GM18907 (cell line): ENCODE measurements at regions not wholly inside any gene's neighbourhood (a gene's known extent, or its start where the extent isn't known, plus 50 kb on each side); places are given as distances from the start of the nearest gene placed in this dataset.

Experiments
- ATAC-seq: cut with Tn5 transposase; IDR thresholded peaks from one replicate; pipeline ENCODE4 v1.9.1; 2021; ENCODE audit warnings: mild to moderate bottlenecking, moderate library complexity; ENCODE audit not compliant: unreplicated experiment

DNA sequence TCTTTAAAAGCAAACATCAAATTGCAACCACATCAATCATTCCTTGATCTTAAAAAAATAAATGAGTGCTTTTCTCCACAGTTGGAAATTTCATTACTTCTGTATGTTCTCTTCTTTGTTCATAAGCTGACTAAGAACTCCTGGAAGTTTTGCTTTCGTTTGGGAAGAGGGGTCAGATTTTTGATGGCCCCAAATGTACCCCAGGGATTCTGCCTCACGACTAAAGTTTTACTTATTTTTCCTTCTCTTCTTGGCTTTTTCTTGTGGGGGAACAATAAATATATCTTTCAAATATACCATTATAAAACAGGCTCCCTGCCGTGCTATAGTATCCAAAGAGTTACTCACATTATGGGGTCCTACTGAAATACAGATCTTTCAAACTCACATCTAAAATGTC is 215.0 kb upstream of the CDIN1 start:
- no peak for ATAC-seq

- no peak for ATAC-seq
These were observed 213.5 kb upstream of the CDIN1 start for GRCh38 chr15:36365963-36366362.

DNA sequence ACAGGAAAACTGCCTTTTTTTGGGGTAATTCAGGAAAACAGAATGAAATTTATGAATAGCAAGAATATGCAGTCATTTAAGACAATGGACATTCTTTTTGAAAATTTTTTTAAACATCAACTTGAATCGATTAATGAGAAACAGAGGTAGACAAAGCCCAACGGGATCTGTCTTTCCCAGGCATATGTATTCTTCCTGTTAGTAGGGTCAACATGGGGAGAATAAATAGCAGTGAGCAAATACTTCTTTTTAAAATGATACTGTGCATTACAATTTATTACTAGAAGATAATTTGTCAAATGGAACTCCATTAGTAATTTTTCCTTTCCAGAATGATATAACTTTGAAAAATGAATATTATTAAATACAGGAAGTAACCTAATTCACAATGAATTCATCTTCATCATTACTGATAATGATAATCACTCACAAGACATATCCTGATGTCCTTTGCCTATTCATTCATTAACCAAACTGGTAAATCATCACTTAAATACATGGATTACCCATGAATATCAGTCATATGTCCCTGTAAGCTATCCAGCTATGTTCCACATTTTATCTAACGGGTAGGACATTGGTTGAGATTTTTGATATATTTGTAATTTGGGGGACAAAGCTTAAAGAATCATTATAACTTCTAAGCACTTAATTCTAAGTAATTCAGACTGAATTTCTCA is 209.2 kb upstream of the CDIN1 start:
- ATAC-seq, result no peak

DNA sequence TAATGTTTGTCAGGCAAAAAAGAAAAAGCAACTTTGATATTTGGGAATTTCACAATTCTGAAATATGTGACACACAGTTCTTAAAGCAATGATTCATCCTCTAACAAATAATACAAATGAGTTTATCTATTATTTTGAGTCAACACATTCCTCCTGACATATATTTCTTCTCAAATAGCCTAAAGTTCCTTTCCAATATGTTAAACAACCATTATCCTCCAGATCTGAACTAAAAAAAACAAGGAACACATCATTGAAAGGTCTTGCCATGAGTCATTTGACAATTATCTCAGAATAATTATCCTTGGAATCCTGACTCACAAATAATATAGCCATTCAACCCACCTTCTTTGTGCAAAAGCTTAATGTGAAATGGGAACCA is 208.7 kb upstream of the CDIN1 start:
- no peak for ATAC-seq

- no peak for ATAC-seq
These were observed 207.9 kb upstream of the CDIN1 start for GRCh38 chr15:36371509-36371908.

DNA sequence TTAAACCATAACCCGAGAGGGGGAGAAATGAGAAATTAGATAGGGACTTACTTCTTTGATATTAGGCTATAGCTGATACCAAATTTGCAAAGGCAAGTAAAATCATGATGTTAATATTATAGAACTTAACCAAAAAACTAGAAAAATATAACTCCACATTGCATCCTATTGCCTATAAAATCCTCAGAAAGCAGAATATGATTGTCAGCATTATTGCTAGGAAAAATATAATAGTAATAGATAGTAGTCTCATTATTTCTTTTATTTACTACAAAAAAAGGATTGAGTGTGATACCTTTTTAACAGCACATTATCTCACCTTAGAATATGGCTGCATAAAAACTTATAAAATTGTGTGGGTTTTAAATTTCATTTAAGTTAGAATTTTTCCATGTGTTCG is 206.5 kb upstream of the CDIN1 start:
- ATAC-seq, result no peak

DNA sequence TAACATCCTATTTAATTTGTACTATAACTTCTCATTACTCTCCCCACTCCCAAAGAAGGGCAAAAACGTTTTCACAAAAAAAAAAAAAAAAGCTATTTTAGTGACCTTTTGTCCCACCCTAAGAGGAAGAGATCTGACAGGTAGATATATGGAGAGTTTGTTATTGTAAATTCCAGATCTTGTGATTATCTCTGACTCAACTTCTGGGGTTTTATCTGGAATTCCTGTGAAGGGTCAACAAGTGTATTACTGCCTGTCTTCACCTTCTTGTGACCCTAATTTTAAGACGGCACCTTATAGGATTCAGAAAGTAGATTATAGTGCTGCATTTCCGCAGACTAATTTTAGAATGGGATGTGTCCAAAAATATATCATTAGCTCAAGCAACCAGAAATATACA is 205.9 kb upstream of the CDIN1 start:
- no peak for ATAC-seq

DNA sequence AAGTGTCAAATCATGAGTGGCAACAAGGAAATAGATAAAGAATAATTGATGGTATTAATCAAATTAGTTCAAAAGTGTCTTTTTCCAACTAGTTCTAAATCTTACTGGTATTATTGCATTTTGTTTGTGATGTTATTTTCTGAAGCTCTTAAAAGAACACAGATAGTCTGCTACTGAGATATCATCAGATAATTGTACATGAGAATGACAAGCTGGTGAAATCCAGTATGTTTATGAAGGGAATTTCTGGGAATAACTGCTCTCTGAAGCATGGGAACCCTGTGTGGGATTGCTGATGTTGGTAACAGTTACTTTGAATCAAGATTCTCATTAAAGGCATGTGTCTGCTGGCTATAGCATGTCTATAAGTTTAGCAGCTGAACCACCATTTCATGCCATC is 190.3 kb upstream of the CDIN1 start:
- no peak for ATAC-seq

- ATAC-seq, result no peak
These were observed 188.9 kb upstream of the CDIN1 start for GRCh38 chr15:36390491-36390890.

- ATAC-seq, result no peak
These were observed 186.7 kb upstream of the CDIN1 start for GRCh38 chr15:36392676-36393266.

DNA sequence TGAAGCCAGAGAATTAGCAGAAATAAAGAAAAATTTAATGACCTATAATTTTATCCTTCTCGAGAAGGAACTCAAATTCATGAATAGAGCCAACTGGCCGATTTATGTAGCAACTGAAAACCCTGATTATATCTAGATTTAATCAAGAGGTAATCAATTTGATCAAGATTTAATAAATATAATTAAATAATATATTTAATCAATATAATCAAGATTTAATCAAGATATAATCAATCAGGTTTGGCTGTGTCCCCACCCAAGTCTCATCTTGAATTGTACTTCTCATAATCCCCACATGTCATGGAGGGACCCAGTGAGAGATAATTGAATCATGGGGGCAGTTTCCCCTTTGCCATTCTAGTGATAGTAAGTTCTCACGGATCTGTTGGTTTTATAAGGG is 181.2 kb upstream of the CDIN1 start:
- no peak for ATAC-seq

GRCh38 chr15:36399276-36399675 is 180.2 kb upstream of the CDIN1 start:
- no peak for ATAC-seq

GRCh38 chr15:36400936-36401585 is 178.4 kb upstream of the CDIN1 start:
- ATAC-seq, result no peak

DNA sequence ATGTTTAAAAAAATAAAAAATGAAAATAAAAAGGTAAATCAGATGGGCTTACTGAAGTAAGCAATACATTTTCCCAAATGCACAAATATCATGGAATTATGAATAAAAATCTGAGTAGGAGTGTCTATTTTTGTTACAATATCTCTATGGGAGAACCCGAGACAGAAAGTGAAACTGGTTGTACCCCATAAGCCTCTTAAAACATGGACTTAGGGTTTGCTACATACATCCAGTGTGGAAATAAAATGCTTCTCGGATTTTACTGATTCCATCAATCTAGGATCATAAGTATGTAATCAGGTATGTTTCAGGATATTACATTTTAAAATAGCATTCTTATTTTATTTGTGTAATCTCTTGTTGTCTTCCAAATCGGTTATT is 177.8 kb upstream of the CDIN1 start:
- no peak for ATAC-seq

DNA sequence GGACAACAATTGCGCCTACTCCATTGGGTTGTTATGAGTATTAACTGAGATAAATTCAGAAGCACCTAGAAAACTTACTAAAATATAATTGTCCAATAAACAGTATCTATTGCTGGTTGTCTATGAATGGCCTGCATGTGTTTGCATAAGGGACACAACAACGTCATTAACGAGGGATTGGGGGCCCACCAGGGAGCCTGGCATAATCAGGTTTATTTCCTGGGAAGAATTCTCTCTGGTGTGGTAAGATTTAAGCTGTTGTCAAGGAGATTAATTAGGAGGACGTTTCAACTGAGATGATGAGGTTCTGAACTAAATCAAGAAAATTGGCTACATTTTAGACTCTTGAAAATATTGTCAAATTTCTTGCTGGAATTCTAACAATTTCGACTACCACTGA is 176.1 kb upstream of the CDIN1 start:
- no peak for ATAC-seq

GRCh38 chr15:36406366-36406765 is 173.1 kb upstream of the CDIN1 start:
- ATAC-seq, result no peak

GRCh38 chr15:36406911-36407310 is 172.5 kb upstream of the CDIN1 start:
- ATAC-seq, result no peak

GRCh38 chr15:36407647-36408046 is 171.8 kb upstream of the CDIN1 start:
- no peak for ATAC-seq

- no peak for ATAC-seq
These were observed 169.6 kb upstream of the CDIN1 start for GRCh38 chr15:36409819-36410218.

- ATAC-seq, result no peak
These were observed 164.8 kb upstream of the CDIN1 start for GRCh38 chr15:36414670-36415069.

DNA sequence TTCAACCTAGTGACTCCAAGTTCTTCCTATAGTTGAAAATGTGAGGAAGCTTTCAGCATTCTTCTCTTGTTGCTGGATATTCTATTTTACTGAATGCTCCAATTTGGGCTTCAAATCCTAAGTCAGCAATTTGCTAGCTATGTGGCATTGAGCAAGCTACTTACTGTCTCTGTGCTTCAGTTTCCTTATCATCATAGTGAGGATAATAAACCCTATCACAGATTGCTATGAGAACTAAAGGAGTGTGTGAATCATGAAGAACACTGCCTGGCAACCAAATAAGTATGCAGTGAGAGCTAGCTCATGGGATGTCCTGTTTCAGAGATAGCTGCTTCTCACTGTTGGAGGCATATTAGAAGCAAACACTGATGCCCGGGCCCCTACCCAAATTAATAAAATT is 163.8 kb upstream of the CDIN1 start:
- no peak for ATAC-seq

GRCh38 chr15:36422631-36423030 is 156.8 kb upstream of the CDIN1 start:
- no peak for ATAC-seq

DNA sequence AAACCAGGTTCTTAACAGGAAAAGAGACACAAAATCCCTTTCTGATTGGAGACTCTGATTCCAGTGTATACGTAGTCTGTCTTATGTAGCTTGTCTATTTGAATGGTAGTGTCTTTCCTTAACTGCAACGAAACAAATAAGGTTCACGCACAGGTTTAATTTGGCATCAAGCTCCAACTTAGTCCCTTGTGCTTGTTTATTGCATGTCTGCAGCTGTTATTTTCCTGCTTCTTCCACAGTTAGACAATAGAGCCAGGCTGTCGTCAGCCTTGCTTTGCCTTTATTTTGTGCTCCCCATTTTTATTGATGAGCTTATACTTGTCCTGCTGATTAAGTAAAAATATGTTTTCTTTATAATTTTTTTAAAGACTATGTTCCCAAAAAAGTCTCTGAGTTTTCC is 152.7 kb upstream of the CDIN1 start:
- no peak for ATAC-seq
